ENCODE measurements at regions not wholly inside any gene's neighbourhood (a gene's known extent, or its start where the extent isn't known, plus 50 kb on each side); places are given as distances from the start of the nearest gene placed in this dataset.

DNA sequence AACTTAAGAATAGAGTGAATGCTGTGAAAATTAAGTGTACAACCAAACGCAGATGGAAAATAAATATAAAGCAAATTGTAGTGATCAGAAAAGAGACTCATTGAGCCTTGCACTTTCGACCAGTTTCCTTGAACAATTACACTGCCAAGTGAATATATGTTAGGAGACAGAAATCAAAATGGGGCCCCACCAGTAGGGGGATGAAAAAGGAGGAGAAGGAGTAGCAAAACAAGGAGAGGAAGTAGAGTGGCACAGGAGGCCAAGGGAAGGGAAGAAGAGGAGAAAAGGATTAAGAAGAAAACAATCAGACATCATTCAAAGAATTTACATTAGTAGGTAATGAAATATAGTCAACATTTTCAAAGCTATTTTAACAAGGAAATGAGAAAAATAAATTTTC, 1770.6 kb downstream of the PLA2G4A start:
- no peak overlapping the region for H3K4me2 ChIP-seq (ENCODE audit: unreplicated experiment)
- no peaks in the 10 kb centered on the region for H3K9me3 ChIP-seq (ENCODE audit: low read depth)
- no peaks in the 10 kb centered on the region for H3K9me2 ChIP-seq (ENCODE audit: insufficient read depth)
- no peak for DNase-seq
- no peak overlapping the region for H2AFZ ChIP-seq
- H3K4me1 ChIP-seq (ENCODE audit: insufficient read depth) = no peaks in the 10 kb centered on the region
- no peaks in the 10 kb centered on the region for H3K27me3 ChIP-seq (replicated peaks; ENCODE audit: insufficient read depth)
- H3K79me2 ChIP-seq (ENCODE audit: insufficient read depth) = no peaks in the 10 kb centered on the region
- in situ Hi-C loops (cut with MboI) = no loop called here
- TF ChIP-seq EZH2phosphoT487 (IDR thresholded peaks at IDR 0.05; ENCODE audit: insufficient read depth, low read depth) = no peak
- TF ChIP-seq EZH2 (IDR thresholded peaks at IDR 0.05; ENCODE audit: insufficient read depth, poor library complexity, severe bottlenecking) = no peak
- no peak overlapping the region for H3K4me3 ChIP-seq
- no peaks in the 10 kb centered on the region for H3F3A ChIP-seq (ENCODE audit: insufficient read depth)
- H3K27ac ChIP-seq = no peak overlapping the region
- no peaks in the 10 kb centered on the region for H4K20me1 ChIP-seq (ENCODE audit: insufficient read depth)
- 4 to 5% methylated on average over 2 of the region's 2 CpGs for WGBS, 2 experiments (ENCODE audit: low coverage in 1 of 2, low lambda C conversion rate in 2 of 2, missing lambda C conversion rate in 2 of 2)
- H3K36me3 ChIP-seq (ENCODE audit: low read depth) = no peaks in the 10 kb centered on the region
- H3K9ac ChIP-seq = no peak overlapping the region

DNA sequence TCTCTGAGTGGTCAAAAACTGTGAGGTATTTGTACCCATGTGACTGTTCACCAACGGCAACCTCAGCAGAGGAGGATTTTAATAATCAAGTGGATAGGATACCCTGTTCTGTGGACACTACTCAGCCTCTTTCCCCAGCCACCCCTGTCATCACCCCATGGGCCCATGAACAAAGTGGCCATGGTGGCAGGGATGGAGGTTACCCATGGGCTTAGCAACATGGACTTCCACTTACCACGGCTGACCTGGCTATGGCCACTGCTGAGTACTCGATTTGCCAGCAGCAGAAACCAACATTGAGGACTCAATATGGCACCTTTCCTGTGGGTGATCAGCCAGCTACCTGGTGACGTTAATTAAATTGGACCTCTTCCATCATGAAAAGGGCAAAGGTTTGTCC, 1782.7 kb downstream of the PLA2G4A start:
- Histone ChIP-seq H3K4me1 (ENCODE audit: insufficient read depth) (no peaks in the 10 kb centered on the region), H3K4me3 (no peak overlapping the region), H3K9ac (no peak overlapping the region), H3K9me2 (ENCODE audit: insufficient read depth) (no peaks in the 10 kb centered on the region), H3K4me2 (ENCODE audit: unreplicated experiment) (no peak overlapping the region), H3F3A (ENCODE audit: insufficient read depth) (no peaks in the 10 kb centered on the region), H3K27me3 (replicated peaks; ENCODE audit: insufficient read depth) (no peaks in the 10 kb centered on the region), H2AFZ (no peak overlapping the region), H3K79me2 (ENCODE audit: insufficient read depth) (no peaks in the 10 kb centered on the region), H3K27ac (no peak overlapping the region), H3K9me3 (ENCODE audit: low read depth) (peaks cover 5% of the 10 kb centered on the region), H3K36me3 (ENCODE audit: low read depth) (no peaks in the 10 kb centered on the region), H4K20me1 (ENCODE audit: insufficient read depth) (no peaks in the 10 kb centered on the region)
- no peak for TF ChIP-seq EZH2phosphoT487 (IDR thresholded peaks at IDR 0.05; ENCODE audit: insufficient read depth, low read depth)
- TF ChIP-seq EZH2 (IDR thresholded peaks at IDR 0.05; ENCODE audit: insufficient read depth, poor library complexity, severe bottlenecking) = no peak
- DNase-seq = no peak
- in situ Hi-C loops (cut with MboI) = no loop called here
- 21 to 23% methylated on average over 4 of the region's 4 CpGs for WGBS, 2 experiments (ENCODE audit: low coverage in 1 of 2, low lambda C conversion rate in 2 of 2, missing lambda C conversion rate in 2 of 2)

GRCh38 chr1:188615321-188615720, 1786.6 kb downstream of the PLA2G4A start:
- 2 to 10% methylated on average over 1 of the region's 1 CpG for WGBS, 2 experiments (ENCODE audit: low coverage in 1 of 2, low lambda C conversion rate in 2 of 2, missing lambda C conversion rate in 2 of 2)
- H3K4me1 ChIP-seq (ENCODE audit: insufficient read depth) = no peaks in the 10 kb centered on the region
- H3K79me2 ChIP-seq (ENCODE audit: insufficient read depth) = no peaks in the 10 kb centered on the region
- no peak overlapping the region for H2AFZ ChIP-seq
- H3K4me3 ChIP-seq = no peak overlapping the region
- no peak for DNase-seq
- no peak overlapping the region for H3K27ac ChIP-seq
- H3K9me3 ChIP-seq (ENCODE audit: low read depth) = no peaks in the 10 kb centered on the region
- TF ChIP-seq EZH2phosphoT487 (IDR thresholded peaks at IDR 0.05; ENCODE audit: insufficient read depth, low read depth) (no peak), EZH2 (IDR thresholded peaks at IDR 0.05; ENCODE audit: insufficient read depth, poor library complexity, severe bottlenecking) (no peak)
- in situ Hi-C loops (cut with MboI) = no loop called here
- no peak overlapping the region for H3K9ac ChIP-seq
- no peaks in the 10 kb centered on the region for H3F3A ChIP-seq (ENCODE audit: insufficient read depth)
- H3K27me3 ChIP-seq (replicated peaks; ENCODE audit: insufficient read depth) = no peaks in the 10 kb centered on the region
- H3K4me2 ChIP-seq (ENCODE audit: unreplicated experiment) = no peak overlapping the region
- no peaks in the 10 kb centered on the region for H3K36me3 ChIP-seq (ENCODE audit: low read depth)
- H3K9me2 ChIP-seq (ENCODE audit: insufficient read depth) = no peaks in the 10 kb centered on the region
- H4K20me1 ChIP-seq (ENCODE audit: insufficient read depth) = no peaks in the 10 kb centered on the region

DNA sequence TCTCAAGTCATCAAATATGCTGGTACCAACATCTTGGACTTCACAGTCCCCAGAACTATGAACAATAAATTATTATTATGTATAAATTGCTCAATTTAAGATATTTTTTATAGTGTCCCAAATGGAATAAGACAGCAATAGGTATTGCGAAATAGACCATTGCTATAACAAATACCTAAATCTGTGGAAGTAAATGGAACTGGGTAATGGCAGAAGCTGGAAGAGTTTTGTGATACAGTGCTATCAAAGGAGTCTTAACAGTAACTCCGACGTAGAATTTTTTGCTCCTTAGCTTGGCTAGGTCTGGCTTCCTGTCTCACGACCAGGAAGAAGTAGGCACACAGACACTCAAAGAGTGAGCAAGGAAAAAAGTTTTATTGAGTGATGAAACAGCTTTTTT, 1791.5 kb downstream of the PLA2G4A start:
- no peak for TF ChIP-seq EZH2phosphoT487 (IDR thresholded peaks at IDR 0.05; ENCODE audit: insufficient read depth, low read depth)
- no peak for TF ChIP-seq EZH2 (IDR thresholded peaks at IDR 0.05; ENCODE audit: insufficient read depth, poor library complexity, severe bottlenecking)
- in situ Hi-C loops (cut with MboI) = no loop called here

More for the DNA sequence above, 1791.5 kb downstream of the PLA2G4A start:
- no peaks in the 10 kb centered on the region for H3K9me2 ChIP-seq (ENCODE audit: insufficient read depth)
- no peaks in the 10 kb centered on the region for H3K79me2 ChIP-seq (ENCODE audit: insufficient read depth)
- DNase-seq = no peak
- no peaks in the 10 kb centered on the region for H3F3A ChIP-seq (ENCODE audit: insufficient read depth)
- WGBS, 2 experiments (ENCODE audit: low coverage in 1 of 2, low lambda C conversion rate in 2 of 2, missing lambda C conversion rate in 2 of 2) = 31 to 43% methylated on average over 4 of the region's 4 CpGs
- H4K20me1 ChIP-seq (ENCODE audit: insufficient read depth) = no peaks in the 10 kb centered on the region
- no peak overlapping the region for H3K4me2 ChIP-seq (ENCODE audit: unreplicated experiment)
- H3K4me3 ChIP-seq = no peak overlapping the region
- H3K9me3 ChIP-seq (ENCODE audit: low read depth) = no peaks in the 10 kb centered on the region
- no peak overlapping the region for H3K9ac ChIP-seq
- no peak overlapping the region for H2AFZ ChIP-seq
- no peaks in the 10 kb centered on the region for H3K27me3 ChIP-seq (replicated peaks; ENCODE audit: insufficient read depth)
- H3K4me1 ChIP-seq (ENCODE audit: insufficient read depth) = no peaks in the 10 kb centered on the region
- no peaks in the 10 kb centered on the region for H3K36me3 ChIP-seq (ENCODE audit: low read depth)
- H3K27ac ChIP-seq = no peak overlapping the region
